ELF-1 (cell line): ENCODE measurements at regions not wholly inside any gene's neighbourhood (a gene's known extent, or its start where the extent isn't known, plus 50 kb on each side); places are given as distances from the start of the nearest gene placed in this dataset.

Experiments used
- DNase-seq: peaks from one replicate; pipeline ENCODE4 v3.0.0-alpha.2; 2016; ENCODE audit warnings: low read depth, low spot score

DNA sequence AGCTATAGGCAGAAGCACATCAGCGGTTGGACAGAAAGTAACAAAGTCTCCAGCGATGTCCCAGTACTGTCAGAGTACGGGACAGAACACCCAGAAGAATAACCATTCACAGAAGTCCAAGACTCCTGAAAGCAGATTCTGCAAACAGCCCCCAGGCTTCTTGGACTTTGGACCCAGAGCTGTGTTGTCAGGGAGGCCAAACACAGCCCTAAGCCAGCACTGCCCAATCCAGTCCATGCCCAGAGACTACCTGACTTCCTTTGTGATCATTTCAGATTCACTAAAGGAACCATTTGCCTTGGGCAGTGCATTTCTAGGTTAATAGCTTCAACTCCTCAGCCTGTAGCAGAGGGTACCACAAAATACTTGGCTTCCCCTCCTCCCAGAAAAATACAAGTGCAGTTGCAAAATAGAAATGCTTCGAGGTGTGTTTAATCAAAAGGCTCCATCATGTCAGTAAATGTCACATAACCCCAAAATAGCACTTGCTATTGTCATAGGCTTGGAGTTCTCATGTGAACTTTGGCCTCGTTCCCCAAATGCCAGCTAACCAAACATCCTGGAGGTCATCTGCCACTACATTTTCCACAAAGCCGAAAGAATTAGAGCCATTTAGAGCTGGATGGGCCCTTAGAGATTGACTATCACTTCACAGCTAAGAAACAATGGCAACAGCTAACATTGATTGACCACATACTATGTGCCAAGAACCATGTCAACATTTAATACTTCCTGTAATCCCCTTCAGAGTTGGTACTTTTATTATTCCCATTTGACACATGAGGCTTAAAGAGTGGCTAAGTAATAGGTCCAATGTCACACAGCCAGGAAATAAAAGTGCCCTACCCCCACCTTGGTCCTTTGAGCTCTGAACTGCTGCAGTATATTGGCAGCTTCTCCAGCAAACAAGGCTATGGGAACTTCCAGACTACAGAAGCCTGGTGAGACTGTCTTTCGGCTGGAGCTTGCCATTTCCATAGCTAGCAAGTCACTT lies 329.9 kb downstream of the FOXO1 start:
- no peak for DNase-seq

DNA sequence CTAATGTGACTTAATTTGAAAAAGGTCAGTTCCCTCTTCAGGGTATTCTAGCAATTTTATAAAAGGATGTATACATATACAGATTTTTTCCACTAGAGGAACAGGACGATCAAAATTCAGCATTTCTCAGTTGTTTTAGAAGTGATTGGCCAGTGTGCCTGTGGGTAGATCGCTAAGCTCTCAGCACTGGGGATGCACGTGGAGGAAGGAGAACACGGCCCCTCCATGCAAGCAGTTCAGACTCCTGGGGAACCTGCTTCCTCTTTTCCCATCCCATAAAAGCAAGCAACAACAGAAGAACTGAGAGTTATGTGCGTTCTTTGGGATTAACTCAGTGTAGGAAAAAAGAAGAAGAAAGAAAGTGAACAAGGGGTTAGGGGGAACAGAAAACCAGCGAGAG lies 328.8 kb downstream of the FOXO1 start:
- DNase-seq = no peak

DNA sequence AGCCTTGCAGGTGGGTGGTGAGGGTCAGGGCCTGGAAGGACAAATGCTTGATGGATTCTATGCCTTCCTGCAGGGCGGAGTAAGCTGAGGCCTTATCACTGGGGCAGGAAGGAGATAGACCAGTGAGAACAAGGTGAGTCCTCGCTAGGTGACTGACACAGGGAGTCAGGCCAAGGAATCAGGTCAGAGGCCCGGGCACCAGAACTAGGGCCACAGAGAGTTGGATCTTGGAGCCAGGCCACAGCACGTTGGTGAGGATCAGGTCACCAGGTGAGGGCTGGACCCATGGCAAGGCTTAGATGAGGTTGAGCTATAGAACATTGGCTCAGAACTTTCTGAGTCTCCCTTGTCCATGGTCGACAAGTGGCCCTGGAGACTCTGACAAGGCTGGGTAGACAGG lies 328.2 kb downstream of the FOXO1 start:
- DNase-seq = no peak

DNA sequence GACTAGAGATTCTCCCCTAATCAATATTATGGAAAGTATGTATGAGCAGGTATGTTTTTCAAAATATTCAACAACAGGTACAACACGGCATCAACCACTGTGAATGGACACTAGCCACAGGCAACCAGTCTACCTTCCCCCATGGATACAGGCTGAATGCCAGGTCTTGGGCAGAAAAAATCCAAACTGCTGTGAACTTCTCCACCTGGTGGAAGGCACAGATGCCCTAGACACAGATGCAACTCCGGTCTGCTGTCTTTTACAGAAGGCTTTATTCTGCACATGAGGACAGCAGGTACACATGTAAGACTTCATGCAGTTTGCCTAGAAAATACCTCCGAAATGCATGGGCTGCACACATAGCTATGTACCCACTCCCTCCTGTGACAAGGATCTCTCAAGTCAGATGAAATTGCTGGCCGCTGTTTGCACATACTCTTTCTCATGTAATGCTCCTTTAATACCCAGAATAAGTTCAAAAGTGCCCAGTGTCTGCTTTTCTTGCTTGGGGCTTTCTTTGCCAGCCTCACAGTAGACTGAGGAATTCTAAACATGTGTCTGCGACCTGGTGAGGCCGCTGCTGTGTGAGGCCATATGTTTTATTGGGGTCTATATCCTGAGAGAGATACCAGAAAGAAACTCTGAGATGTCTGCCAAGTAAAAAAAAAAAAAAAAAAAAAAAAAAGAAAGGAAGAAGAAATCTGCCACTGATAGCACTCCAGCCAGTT lies 325.9 kb downstream of the FOXO1 start:
- peak; percentile 75 for DNase-seq

DNA sequence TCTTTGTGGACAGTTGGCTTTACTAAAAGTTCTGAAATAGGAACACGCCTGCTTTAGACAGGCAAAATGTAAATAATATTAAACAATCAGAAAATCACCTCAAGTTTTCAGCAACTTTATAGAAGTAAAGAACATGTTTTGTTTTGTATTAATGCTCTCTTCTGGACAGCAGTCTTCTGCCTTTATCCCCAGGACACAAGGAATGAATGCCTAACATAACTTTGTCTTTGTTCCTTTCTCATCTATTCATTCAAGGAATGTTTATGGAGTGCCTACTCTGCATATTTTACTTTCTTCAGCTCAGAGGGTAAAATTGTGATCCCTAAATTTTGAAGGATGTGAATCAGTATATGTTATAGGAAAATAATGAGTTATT lies 325.4 kb downstream of the FOXO1 start:
- no peak for DNase-seq

DNA sequence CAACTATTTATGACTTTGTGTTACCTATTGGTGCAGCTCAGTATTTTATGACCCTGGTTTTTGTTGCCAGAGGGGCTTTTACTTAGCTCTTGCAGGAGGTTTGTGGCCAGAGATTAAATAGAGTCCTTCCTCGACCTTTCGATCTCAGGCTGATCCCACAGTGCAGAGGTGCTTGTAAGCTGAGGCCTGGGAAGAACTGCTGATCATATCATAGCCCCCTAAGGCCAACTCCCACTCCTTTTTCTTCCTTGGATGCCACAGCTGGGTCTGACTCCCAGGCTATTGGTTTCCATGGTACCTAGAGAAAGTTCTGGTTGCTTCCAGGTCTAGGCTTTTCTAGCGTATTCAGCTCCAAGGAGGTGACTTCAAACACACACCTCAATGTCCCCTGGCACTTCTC lies 324.9 kb downstream of the FOXO1 start:
- peak; percentile 92 for DNase-seq

DNA sequence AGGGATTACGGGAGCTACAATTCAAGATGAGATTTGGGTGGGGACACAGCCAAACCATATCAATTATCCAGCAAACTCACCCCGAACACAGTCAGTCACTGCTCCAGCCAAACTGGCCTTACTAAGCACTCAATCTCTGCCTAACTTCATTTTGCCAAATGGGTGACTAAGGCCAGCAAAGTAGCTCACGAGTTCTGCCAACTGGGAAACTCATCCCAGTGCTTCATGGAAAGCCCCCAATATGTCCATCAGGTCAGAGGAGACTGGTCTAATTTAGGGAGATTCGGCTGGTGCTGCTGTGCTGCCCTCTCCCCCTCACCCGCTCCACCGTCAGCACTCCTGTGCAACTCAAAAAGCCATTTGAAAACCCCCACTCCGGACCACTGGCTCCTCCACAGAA lies 324.0 kb downstream of the FOXO1 start:
- no peak for DNase-seq

DNA sequence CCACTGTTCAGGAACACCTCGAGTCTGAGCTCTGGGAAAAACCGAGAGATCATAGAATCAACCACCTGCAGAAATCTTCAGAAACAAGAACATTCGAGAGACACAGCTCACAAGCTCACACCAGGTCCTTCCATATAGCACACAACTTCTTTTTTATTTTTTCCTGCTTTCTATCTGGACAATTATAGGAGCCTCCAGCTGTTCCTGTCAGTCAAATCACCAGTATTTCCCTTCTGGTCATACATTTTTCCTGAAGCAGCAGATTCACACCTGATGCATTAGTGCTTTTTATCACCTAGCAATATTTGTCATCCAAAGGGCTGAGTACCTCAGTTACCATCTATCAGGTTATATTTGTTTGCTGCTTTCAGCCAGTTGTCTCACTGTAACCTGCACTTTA lies 323.5 kb downstream of the FOXO1 start:
- no peak for DNase-seq

DNA sequence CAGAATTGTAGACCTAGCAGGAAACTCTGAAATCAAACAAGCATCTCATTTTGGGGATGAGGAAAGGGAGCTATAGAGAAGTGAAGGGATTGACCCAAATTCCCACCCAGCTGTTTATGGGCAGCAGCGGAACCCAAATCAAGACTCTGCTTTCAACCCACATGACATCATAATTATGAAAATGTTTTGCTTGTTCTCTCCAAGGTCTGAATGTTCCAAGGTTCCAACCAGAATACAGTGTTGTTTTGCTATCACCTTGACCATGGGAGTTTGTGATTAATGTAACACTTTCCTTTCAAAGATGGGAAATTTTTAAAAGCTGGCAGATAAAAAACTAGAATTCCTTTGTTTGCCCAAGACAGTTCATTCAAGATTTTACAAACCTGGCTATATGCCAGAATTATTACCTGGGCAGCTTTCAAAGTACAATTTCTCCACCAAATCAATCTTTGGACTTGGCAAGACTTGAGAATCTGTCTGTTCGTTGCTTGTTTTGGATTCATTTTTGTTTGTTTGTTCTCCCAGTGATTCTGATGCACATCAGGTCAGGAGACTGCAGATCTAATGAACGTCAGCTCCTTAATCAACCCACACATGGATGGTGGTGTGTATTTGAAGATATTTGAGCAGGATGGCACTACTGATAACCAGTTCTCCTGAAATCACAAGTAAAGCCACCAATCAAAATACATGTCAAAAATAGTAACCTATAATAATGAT lies 322.7 kb downstream of the FOXO1 start:
- no peak for DNase-seq

DNA sequence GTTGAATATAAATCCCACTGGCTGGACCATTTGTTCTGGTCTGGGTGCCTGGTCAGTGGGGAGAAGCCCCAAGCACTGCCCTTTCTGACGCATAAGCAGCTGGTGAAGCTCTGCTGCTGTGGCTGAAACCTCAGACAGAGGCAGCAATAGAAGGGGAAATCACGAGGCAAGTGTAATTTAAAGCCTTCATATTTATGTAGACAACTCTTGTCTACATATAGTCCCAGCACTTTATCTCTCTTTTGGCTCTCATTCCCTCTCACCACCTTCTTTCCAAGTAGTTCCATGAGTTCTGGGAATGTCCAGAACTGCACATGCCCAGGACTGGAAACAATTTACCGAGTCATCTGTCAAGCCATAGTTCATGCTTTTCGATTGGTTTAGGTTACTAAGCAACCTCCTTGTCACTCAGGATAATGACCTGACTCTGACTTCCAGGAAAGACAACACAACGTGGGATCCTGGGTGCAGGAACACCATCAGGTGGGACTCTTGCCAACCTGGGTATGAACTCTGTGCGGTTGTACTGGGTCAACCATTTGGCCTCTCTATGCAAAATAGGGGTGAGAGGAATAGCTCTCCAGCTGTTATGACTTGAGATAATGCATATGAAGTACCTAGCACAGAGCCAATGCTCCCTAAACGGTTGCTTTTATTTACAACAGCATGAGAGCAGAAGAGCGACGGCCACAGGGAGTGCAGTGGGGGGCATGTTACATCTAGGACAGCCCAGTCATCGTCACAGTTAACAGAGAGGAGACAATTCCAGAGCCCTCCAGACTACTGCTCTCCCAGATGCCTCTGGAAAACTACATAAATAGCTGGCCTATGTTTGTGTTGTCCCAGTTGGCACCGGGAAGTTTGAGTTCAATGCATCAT lies 321.9 kb downstream of the FOXO1 start:
- no peak for DNase-seq

DNA sequence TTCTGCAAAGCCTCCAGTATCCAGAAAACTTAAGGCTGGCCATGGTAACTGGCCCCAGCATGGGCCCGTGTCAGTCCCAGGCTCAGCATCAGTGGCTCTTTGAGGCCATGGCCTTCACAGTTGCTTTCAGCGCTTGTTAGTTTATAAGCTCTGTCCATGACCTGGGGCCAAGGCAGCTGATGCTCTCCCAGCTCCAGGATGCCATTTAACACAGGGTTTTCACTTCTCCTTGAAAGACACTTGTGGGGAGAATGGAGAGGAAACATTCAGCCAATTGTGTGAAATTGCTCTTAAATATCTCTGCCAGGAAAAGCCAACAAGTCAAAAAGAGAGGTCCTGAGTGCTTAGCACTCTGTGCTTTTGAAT lies 321.3 kb downstream of the FOXO1 start:
- DNase-seq = no peak

DNA sequence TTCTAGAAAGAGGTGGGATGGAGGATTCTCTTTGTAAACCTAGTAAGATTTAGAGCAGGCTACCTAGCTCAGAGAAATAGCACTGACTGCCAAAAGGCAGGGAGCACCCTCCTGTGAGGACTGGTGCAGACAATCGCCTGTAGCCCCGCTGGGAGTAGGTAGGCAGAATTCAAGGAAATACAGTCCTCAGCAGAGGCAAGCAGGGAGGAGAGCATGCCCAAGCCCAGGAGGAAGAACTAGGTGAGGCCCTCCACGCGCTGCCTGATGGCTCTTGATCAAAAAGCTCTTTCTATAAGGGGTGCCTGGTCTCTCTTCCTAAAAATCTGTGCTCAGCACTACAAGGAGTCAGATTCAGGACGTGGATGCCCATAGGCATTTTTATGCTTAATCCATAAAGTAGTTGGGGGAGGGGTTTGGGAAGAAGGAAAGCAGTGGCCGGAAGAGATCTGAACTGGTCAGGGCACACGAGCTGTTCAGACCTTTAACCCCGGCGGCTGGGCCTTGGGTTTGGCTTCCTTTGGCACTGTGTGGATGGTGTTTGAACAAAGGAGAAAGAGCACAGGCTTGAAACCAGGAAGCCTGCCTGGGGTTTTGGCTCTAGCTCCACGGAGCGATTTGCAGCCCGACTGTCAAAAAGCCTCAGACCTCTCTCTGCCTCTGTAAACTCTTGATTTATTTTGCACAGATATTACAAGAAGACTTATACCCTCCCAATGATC lies 320.6 kb downstream of the FOXO1 start:
- peak; percentile 30 for DNase-seq

DNA sequence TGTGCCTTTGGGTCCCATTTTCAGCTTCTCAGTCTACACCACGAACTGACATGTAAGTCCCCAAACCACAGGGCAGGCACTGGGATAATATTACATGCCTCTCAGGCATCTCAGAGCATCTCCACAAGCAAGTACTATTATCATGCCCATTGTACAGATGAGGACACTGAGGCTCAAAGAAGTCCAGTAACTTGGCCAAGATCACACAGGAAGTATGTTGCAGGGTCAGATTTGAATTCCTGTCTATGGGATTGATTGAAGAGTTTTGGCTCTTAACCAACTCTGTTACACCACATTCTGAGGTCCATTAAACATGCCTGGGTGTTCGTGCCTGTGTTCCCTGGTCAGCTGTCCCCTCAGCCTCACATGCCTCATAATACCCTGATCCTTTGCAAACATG lies 319.8 kb downstream of the FOXO1 start:
- no peak for DNase-seq

DNA sequence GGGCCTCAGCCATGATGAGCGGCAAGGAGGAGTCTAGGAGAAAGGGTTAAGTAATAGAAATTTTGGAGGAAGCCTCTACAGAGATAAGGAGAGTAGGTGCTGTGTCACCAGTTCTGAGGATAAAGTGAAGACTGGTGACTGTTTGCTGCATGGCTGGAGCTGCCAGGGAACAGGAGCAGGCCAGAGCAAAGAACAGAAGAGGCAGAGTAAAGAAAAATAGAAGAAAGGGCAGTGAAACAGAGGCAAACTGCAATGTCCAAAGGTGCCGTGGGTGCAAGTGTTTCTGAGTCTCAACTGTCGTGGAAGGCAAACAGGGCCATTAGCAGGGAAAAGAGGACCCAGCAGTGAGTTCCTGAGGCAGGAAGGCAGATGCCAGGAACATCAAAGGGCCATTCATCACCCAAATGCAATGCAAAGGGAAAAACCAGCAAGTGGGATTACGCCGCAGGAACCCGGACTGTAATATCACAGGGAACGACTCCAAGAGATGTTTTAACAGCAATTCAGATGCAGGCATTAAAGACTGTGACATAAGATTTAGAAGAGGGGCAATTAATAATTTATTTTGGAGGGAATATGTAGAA lies 318.3 kb downstream of the FOXO1 start:
- peak; percentile 35 for DNase-seq

DNA sequence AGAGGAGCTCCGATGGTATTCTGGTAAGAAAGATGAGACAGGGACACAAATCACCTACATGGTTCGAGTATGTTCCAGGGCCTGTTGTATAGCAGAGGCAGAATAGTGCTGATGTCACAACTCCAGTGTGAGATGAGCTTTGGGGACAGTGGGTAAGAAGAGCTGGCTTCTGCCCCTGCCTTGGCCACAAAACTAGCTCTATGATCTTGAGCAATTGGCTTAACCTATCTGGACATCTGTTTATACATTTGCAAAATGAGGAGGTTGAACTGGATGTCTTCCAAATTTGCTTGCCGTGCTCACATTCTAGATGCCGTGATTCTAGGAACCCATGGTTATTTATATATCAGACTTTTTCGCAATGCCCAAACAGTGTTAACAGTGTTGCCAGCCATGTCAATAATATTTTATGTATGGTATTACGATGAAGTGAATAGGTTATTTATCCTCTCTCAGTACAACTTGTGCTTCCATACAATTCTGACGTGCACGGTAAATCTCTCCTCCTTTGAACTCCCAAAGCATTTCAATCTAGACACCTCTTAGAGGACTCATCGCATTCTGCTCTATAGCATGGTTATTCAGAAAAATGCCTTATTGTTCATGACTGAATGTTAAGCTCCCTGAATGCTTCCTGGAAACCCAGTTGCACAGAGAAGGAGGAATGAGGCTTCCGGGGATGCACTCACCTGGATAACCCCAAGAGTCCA lies 316.0 kb downstream of the FOXO1 start:
- no peak for DNase-seq

DNA sequence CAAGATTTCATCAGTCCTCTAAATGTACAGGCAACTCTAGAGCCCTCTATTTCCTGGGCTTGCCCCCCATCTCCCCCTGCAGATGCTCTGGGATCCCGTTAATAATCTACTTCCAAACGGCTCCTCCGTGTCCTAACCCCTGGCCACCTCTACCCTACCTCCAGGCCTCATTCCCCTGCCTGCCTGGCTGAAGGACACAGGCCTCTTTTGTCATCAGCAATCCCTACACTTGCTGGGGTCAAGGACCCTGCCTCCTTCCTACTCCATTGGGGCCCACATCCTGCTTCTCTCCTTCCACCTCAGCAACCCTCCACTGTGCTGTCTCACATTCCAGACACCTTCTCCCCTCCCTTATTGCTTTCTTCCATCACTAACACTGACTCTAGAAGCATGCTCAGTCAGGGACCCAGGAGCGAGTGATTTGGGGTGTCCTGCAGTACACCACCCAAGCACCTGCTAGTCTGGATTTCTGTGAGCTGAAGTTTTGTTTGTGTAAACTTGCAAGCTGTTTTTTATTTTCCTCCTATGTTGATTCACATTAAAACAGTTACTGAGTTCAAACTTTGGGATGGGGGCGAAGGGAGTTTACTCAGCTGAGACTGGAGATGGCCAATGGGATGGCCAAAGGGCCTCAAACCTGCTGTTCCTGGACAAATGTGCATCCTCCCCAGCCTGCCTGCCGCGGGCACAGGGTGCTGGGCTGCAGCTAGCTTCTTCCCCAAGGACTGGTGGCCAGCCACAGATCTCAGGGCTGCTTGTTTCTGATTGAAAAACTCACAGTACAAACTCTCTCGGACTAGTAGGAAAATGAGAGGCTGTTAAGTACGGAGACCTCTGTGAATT lies 314.7 kb downstream of the FOXO1 start:
- DNase-seq = no peak

DNA sequence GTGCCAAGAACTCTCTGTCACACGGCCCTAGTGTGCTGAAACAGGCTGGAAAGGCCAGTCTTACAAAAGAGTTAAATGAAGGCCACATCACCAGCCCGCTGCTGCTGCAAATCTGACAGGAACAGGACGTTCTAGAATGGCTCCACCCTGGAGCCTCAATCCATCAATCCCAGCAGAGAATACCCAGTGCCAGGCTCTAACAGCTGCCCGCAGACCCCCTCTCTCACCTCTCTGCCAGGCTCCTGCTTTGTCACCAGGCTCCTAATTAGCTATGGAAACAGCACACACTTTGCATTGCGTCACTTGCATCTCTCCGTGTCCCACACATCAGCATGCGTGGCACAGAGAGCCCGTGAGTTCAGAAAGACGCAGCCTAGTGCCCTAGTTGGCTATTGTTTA lies 314.1 kb downstream of the FOXO1 start:
- no peak for DNase-seq

DNA sequence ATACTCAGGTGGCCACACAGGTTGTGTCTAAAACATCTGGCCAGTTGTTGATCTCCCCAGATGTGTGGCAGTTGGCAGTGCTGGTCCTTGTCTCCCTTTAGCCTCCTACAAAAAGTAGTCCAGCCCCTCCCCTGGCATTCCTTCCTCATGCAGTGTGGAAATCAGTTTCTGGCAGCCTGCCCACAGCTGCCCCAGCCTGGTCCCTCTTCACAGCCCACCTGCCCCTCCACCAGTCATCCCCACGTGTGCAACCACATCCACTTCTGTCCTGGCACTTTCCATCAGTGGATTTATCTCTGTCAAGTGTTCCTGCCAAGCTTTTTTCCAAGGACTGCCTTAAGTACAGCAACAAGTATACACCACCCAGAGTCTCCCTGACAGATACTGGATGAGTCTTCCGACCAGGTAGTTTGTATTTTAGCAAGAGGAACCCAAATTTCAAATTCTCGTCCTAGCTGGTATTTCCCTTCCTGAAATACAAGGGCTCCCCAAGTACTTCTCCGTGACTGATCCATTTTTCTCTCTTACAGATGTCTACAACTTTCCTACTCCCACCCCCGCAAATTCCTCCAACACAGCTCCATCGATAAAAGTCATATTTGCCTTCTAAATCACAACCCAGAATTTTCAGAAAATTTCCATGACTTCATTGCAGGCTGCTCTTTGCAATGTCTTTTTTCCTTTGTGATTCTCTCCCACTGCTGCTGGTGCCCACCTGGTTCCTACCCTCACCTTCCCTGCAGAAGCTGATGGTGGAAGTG lies 313.5 kb downstream of the FOXO1 start:
- DNase-seq = no peak
